ENCODE measurements at regions not wholly inside any gene's neighbourhood (a gene's known extent, or its start where the extent isn't known, plus 50 kb on each side); places are given as distances from the start of the nearest gene placed in this dataset.
"Not testable (repeated sequence)": the region's sequence is repeated elsewhere in the genome, so short reads cannot be mapped to it uniquely, and the experiment has no call there.

DNA sequence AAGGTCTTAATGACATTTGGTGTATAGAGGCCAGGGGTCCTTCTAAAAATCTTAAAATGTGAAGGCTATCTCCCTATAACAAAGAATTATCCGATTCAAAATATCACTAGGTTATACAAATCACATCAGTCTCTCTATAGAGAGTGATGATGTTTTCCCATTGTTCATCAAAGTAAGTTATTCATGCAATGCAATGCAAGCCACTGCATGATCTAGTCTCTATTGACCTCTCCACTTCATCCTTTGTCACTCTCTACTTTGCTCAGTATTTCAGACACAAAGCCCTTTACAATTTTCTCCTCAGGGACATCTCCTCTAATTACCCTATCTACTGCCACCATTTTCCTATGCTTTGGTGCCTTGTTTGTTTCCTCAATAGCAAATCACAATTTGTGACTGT, 628.0 kb downstream of the HTR1B start:
- H3K4me3 ChIP-seq (ENCODE audit: low read length), result no peak overlapping the region
- no peaks in the 10 kb centered on the region for H3K27me3 ChIP-seq (ENCODE audit: low read depth, low read length)
- H4K20me1 ChIP-seq (ENCODE audit: insufficient read depth, low read length), result no peaks in the 10 kb centered on the region
- H3K4me1 ChIP-seq (ENCODE audit: low read length), result peaks cover 23% of the 10 kb centered on the region
- no peak overlapping the region for H2AFZ ChIP-seq (ENCODE audit: low read depth, low read length)
- H3K27ac ChIP-seq (ENCODE audit: low read length), result no peak overlapping the region
- H3K79me2 ChIP-seq (ENCODE audit: low read length), result no peaks in the 10 kb centered on the region
- no peaks in the 10 kb centered on the region for H3K9me3 ChIP-seq (ENCODE audit: insufficient read depth, low read length)
- H3K4me2 ChIP-seq (ENCODE audit: low read length), result no peak overlapping the region
- H3K9ac ChIP-seq (ENCODE audit: low read length), result no peak overlapping the region
- H3K36me3 ChIP-seq (replicated peaks; ENCODE audit: low read depth, low read length), result no peaks in the 10 kb centered on the region
- TF ChIP-seq, protein P1, sequence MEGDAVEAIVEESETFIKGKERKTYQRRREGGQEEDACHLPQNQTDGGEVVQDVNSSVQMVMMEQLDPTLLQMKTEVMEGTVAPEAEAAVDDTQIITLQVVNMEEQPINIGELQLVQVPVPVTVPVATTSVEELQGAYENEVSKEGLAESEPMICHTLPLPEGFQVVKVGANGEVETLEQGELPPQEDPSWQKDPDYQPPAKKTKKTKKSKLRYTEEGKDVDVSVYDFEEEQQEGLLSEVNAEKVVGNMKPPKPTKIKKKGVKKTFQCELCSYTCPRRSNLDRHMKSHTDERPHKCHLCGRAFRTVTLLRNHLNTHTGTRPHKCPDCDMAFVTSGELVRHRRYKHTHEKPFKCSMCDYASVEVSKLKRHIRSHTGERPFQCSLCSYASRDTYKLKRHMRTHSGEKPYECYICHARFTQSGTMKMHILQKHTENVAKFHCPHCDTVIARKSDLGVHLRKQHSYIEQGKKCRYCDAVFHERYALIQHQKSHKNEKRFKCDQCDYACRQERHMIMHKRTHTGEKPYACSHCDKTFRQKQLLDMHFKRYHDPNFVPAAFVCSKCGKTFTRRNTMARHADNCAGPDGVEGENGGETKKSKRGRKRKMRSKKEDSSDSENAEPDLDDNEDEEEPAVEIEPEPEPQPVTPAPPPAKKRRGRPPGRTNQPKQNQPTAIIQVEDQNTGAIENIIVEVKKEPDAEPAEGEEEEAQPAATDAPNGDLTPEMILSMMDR (IDR thresholded peaks at IDR 0.05; ENCODE audit: low read depth, low read length), result no peak
- no peak for TF ChIP-seq EZH2phosphoT487 (IDR thresholded peaks at IDR 0.05; ENCODE audit: low read depth)

DNA sequence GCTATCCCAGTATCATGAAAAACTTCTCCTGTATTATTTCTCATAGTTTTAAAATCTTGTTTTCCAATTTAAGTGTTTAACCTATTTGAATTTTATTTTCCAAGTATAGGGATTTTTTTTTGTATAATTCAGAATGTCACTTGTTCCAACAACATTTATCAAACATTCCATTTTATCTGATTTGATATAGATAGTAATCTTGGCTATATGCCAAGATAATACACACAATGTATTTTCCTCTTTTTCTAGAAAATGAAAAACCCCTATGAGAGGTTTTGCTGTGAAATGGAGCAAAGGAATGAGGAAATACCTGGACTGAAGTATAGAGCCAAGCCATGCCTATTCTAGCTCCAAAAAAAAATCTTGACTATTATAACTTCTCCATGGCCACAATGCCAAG, 628.9 kb downstream of the HTR1B start:
- Histone ChIP-seq H3K36me3 (replicated peaks; ENCODE audit: low read depth, low read length) (peaks cover 1% of the 10 kb centered on the region), H3K27ac (ENCODE audit: low read length) (no peak overlapping the region), H3K4me3 (ENCODE audit: low read length) (no peak overlapping the region), H3K79me2 (ENCODE audit: low read length) (no peaks in the 10 kb centered on the region), H3K9ac (ENCODE audit: low read length) (no peak overlapping the region), H3K4me2 (ENCODE audit: low read length) (no peak overlapping the region), H3K27me3 (ENCODE audit: low read depth, low read length) (no peaks in the 10 kb centered on the region), H2AFZ (ENCODE audit: low read depth, low read length) (no peak overlapping the region), H4K20me1 (ENCODE audit: insufficient read depth, low read length) (no peaks in the 10 kb centered on the region), H3K9me3 (ENCODE audit: insufficient read depth, low read length) (peaks cover 3% of the 10 kb centered on the region; the same call in 1 of the 2 replicates), H3K4me1 (ENCODE audit: low read length) (peaks cover 14% of the 10 kb centered on the region)
- no peak for TF ChIP-seq EZH2phosphoT487 (IDR thresholded peaks at IDR 0.05; ENCODE audit: low read depth)
- TF ChIP-seq, protein P1 (IDR thresholded peaks at IDR 0.05; ENCODE audit: low read depth, low read length), result no peak

DNA sequence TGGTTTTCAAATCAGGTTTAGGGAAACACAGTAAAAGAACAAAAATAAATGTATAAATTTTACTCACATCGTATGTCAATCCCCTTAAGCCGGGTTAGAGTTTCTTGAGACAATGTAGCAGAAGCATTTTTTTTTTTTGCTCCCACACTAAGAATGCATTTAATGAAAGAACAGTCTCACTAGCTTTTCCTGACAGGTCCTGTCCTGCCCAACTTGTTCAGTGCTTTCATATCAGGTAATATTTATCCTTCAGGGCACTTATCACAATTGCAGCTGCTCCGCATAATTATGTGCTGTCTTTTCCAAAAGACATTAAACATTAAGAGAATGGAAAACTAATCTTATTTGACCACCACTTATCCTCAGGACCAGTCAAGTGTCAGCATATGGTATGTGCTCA, 632.0 kb downstream of the HTR1B start:
- H3K4me1 ChIP-seq (ENCODE audit: low read length), result no peaks in the 10 kb centered on the region; the same call in 1 of the 2 replicates
- H3K9ac ChIP-seq (ENCODE audit: low read length), result no peak overlapping the region
- no peak overlapping the region for H3K27ac ChIP-seq (ENCODE audit: low read length)
- H3K9me3 ChIP-seq (ENCODE audit: insufficient read depth, low read length), result peaks cover 13% of the 10 kb centered on the region; the same call in 1 of the 2 replicates
- H3K27me3 ChIP-seq (ENCODE audit: low read depth, low read length), result no peaks in the 10 kb centered on the region
- H3K4me3 ChIP-seq (ENCODE audit: low read length), result no peak overlapping the region
- no peaks in the 10 kb centered on the region for H4K20me1 ChIP-seq (ENCODE audit: insufficient read depth, low read length)
- no peak for TF ChIP-seq EZH2phosphoT487 (IDR thresholded peaks at IDR 0.05; ENCODE audit: low read depth)
- TF ChIP-seq, protein P1 (IDR thresholded peaks at IDR 0.05; ENCODE audit: low read depth, low read length), result no peak
- no peak overlapping the region for H2AFZ ChIP-seq (ENCODE audit: low read depth, low read length)
- H3K79me2 ChIP-seq (ENCODE audit: low read length), result no peaks in the 10 kb centered on the region
- H3K4me2 ChIP-seq (ENCODE audit: low read length), result no peak overlapping the region
- H3K36me3 ChIP-seq (replicated peaks; ENCODE audit: low read depth, low read length), result peaks cover 10% of the 10 kb centered on the region

DNA sequence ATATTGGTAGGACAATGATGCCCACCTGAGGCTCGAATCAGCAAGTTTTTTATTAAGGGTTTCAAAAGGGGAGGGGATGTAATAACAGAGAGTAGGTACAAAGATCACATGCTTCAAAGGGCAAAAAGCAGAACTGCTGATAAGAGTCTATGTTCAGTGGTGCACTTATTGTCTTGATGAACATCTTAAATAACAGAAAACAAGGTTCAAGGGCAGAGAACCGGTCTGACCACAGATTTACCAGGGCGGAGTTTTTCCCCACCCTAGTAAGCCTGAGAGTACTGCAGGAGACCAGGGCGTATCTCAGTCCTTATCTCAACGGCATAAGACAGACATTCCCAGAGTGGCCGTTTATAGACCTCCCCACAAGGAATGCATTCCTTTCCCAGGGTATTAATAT, 639.7 kb downstream of the HTR1B start:
- not testable (repeated sequence) for H3K4me2 ChIP-seq (ENCODE audit: low read length); H2AFZ ChIP-seq (ENCODE audit: low read depth, low read length); H3K9me3 ChIP-seq (ENCODE audit: insufficient read depth, low read length); H3K27me3 ChIP-seq (ENCODE audit: low read depth, low read length); H3K4me3 ChIP-seq (ENCODE audit: low read length); H3K4me1 ChIP-seq (ENCODE audit: low read length); H4K20me1 ChIP-seq (ENCODE audit: insufficient read depth, low read length); H3K36me3 ChIP-seq (replicated peaks; ENCODE audit: low read depth, low read length); H3K27ac ChIP-seq (ENCODE audit: low read length); H3K9ac ChIP-seq (ENCODE audit: low read length); H3K79me2 ChIP-seq (ENCODE audit: low read length)

DNA sequence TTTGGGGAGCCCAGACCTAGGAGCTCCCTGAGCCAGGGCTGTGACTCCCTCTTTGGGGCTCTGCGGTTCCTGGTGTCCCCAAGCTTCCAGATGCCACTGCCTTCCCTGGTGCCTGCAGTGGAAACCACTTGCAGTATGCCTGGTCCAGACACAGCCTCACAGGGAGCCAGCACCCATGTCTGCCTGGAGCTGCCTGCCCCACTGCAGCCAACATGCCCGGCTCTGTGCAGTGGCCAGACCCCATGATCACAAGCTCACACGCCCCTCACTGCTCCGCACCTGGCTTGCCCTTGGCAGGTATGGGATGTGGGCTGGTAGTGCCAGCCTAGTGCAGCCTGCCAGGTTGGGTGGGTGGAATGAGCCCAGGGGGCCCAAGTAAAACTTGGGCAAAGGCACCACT, 644.8 kb downstream of the HTR1B start:
- no peaks in the 10 kb centered on the region for H3K79me2 ChIP-seq (ENCODE audit: low read length)
- no peaks in the 10 kb centered on the region for H4K20me1 ChIP-seq (ENCODE audit: insufficient read depth, low read length)
- no peaks in the 10 kb centered on the region for H3K4me1 ChIP-seq (ENCODE audit: low read length)
- no peak overlapping the region for H3K27ac ChIP-seq (ENCODE audit: low read length)
- TF ChIP-seq EZH2phosphoT487 (IDR thresholded peaks at IDR 0.05; ENCODE audit: low read depth), result no peak
- TF ChIP-seq, protein P1 (IDR thresholded peaks at IDR 0.05; ENCODE audit: low read depth, low read length), result no peak
- no peaks in the 10 kb centered on the region for H3K9me3 ChIP-seq (ENCODE audit: insufficient read depth, low read length)
- H3K4me3 ChIP-seq (ENCODE audit: low read length), result no peak overlapping the region
- no peak overlapping the region for H3K9ac ChIP-seq (ENCODE audit: low read length)
- H3K27me3 ChIP-seq (ENCODE audit: low read depth, low read length), result no peaks in the 10 kb centered on the region
- no peaks in the 10 kb centered on the region for H3K36me3 ChIP-seq (replicated peaks; ENCODE audit: low read depth, low read length)
- H2AFZ ChIP-seq (ENCODE audit: low read depth, low read length), result no peak overlapping the region
- H3K4me2 ChIP-seq (ENCODE audit: low read length), result no peak overlapping the region

All from OCI-LY3 (cell line).